ENCODE measurements at regions not wholly inside any gene's neighbourhood (a gene's known extent, or its start where the extent isn't known, plus 50 kb on each side); places are given as distances from the start of the nearest gene placed in this dataset.

DNA sequence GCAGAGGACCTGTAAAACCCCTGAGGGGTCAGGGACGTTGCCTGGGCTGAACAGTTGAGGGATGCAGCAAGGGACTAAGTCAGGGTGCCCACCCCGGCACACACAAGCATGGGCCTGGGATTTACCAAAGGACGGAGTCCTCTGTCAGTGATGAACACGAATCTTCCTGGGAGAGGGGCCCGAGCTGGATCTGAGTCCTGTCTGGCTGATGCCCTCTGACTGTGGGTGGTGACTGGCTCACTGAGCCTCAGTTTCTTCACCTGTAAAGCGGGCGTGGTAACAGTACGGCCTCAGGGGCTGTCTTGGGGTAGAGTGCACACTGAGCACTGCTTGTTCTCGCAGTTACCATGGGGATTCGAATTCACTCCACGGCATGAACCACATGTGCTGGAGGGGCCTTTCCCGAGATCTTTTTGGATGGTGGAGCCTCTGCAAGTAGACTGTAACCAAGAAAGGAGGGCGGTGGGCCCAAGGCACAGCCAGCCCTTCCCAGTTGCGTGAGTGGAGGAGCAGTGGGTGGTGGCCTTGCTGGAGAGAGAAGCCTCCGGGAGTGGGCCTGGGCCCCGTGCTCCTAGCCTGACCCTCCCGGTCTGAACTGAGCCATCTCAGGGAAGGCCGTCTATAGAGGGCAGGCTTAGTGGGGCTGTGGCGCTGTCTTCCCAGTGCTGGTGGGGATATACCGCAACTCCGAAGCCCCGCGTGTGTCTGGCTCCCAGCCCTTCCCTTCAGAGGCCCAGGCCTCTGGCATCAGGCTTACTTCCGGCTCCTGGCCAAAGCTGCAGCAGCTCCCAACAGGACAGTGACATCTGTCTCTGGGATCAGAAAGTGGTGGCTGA lies 130.8 kb upstream of the HS6ST1 start:
- TF ChIP-seq, protein P1, sequence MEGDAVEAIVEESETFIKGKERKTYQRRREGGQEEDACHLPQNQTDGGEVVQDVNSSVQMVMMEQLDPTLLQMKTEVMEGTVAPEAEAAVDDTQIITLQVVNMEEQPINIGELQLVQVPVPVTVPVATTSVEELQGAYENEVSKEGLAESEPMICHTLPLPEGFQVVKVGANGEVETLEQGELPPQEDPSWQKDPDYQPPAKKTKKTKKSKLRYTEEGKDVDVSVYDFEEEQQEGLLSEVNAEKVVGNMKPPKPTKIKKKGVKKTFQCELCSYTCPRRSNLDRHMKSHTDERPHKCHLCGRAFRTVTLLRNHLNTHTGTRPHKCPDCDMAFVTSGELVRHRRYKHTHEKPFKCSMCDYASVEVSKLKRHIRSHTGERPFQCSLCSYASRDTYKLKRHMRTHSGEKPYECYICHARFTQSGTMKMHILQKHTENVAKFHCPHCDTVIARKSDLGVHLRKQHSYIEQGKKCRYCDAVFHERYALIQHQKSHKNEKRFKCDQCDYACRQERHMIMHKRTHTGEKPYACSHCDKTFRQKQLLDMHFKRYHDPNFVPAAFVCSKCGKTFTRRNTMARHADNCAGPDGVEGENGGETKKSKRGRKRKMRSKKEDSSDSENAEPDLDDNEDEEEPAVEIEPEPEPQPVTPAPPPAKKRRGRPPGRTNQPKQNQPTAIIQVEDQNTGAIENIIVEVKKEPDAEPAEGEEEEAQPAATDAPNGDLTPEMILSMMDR (IDR thresholded peaks at IDR 0.05; ENCODE audit: insufficient read depth, low read length), result no peak
- TF ChIP-seq, protein P2, sequence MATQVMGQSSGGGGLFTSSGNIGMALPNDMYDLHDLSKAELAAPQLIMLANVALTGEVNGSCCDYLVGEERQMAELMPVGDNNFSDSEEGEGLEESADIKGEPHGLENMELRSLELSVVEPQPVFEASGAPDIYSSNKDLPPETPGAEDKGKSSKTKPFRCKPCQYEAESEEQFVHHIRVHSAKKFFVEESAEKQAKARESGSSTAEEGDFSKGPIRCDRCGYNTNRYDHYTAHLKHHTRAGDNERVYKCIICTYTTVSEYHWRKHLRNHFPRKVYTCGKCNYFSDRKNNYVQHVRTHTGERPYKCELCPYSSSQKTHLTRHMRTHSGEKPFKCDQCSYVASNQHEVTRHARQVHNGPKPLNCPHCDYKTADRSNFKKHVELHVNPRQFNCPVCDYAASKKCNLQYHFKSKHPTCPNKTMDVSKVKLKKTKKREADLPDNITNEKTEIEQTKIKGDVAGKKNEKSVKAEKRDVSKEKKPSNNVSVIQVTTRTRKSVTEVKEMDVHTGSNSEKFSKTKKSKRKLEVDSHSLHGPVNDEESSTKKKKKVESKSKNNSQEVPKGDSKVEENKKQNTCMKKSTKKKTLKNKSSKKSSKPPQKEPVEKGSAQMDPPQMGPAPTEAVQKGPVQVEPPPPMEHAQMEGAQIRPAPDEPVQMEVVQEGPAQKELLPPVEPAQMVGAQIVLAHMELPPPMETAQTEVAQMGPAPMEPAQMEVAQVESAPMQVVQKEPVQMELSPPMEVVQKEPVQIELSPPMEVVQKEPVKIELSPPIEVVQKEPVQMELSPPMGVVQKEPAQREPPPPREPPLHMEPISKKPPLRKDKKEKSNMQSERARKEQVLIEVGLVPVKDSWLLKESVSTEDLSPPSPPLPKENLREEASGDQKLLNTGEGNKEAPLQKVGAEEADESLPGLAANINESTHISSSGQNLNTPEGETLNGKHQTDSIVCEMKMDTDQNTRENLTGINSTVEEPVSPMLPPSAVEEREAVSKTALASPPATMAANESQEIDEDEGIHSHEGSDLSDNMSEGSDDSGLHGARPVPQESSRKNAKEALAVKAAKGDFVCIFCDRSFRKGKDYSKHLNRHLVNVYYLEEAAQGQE (IDR thresholded peaks at IDR 0.05; ENCODE audit: insufficient replicate concordance, low read depth), result no peak

Data from HL-60 (cell line).